Stimulated activated CD4-positive, alpha-beta T cell treated with anti-CD3 and anti-CD28 coated beads, Interleukin-12 subunit alpha, Interleukin-12 subunit beta, amount 100 ng/mL, for 24 hours (primary cell): ENCODE measurements at regions not wholly inside any gene's neighbourhood (a gene's known extent, or its start where the extent isn't known, plus 50 kb on each side); places are given as distances from the start of the nearest gene placed in this dataset.
"Not testable (repeated sequence)": the region's sequence is repeated elsewhere in the genome, so short reads cannot be mapped to it uniquely, and the experiment has no call there.

Source experiments
- DNase-seq, 2 experiments: peaks; one replicate each; pipeline ENCODE4 v3.0.0-alpha.2; 2020; ENCODE audit warnings: low read depth in 2 of 2

GRCh38 chr13:83730674-83731073 lies 151.6 kb downstream of the SLITRK1 start:
- DNase-seq: no peak

- DNase-seq: no peak
Measured at GRCh38 chr13:83722443-83722842, 159.8 kb downstream of the SLITRK1 start.

- DNase-seq: no peak
Measured at GRCh38 chr13:83716121-83716520, 166.2 kb downstream of the SLITRK1 start.

- no peak for DNase-seq
Measured at GRCh38 chr13:83714236-83714635, 168.0 kb downstream of the SLITRK1 start.

- no peak for DNase-seq
Measured at GRCh38 chr13:83710133-83710515, 172.2 kb downstream of the SLITRK1 start.

- no peak for DNase-seq
Measured at GRCh38 chr13:83709426-83710132, 172.7 kb downstream of the SLITRK1 start.

GRCh38 chr13:83702021-83702420 lies 180.3 kb downstream of the SLITRK1 start:
- DNase-seq: no peak

GRCh38 chr13:83692800-83693199 lies 189.5 kb downstream of the SLITRK1 start:
- DNase-seq: no peak

- no peak for DNase-seq
Measured at GRCh38 chr13:83691966-83692365, 190.3 kb downstream of the SLITRK1 start.

- no peak for DNase-seq
Measured at GRCh38 chr13:83681547-83681946, 200.7 kb downstream of the SLITRK1 start.

GRCh38 chr13:83677985-83678384 lies 204.3 kb downstream of the SLITRK1 start:
- no peak for DNase-seq

- no peak for DNase-seq
Measured at GRCh38 chr13:83672612-83673011, 209.7 kb downstream of the SLITRK1 start.

- DNase-seq: no peak
Measured at GRCh38 chr13:83667606-83668005, 214.7 kb downstream of the SLITRK1 start.

- no peak for DNase-seq
Measured at GRCh38 chr13:83666141-83666540, 216.1 kb downstream of the SLITRK1 start.

GRCh38 chr13:83657281-83657680 lies 225.0 kb downstream of the SLITRK1 start:
- DNase-seq: no peak

GRCh38 chr13:83642617-83643016 lies 239.7 kb downstream of the SLITRK1 start:
- not testable (repeated sequence) for DNase-seq

GRCh38 chr13:83634601-83635000 lies 247.7 kb downstream of the SLITRK1 start:
- DNase-seq: no peak

GRCh38 chr13:83633746-83634145 lies 248.5 kb downstream of the SLITRK1 start:
- no peak for DNase-seq

- no peak for DNase-seq
Measured at GRCh38 chr13:83622422-83622784, 259.9 kb downstream of the SLITRK1 start.

- DNase-seq: no peak
Measured at GRCh38 chr13:83621765-83622421, 260.4 kb downstream of the SLITRK1 start.

- no peak for DNase-seq
Measured at GRCh38 chr13:83620530-83621220, 261.6 kb downstream of the SLITRK1 start.

GRCh38 chr13:83618966-83619365 lies 263.3 kb downstream of the SLITRK1 start:
- DNase-seq: no peak

- no peak for DNase-seq
Measured at GRCh38 chr13:83613524-83613923, 268.8 kb downstream of the SLITRK1 start.
